Astrocyte (in vitro differentiated cells and primary cell): ENCODE measurements at regions not wholly inside any gene's neighbourhood (a gene's known extent, or its start where the extent isn't known, plus 50 kb on each side); places are given as distances from the start of the nearest gene placed in this dataset.
A peak's percentile ranks its signal among the peaks of the same experiment; 100 is the strongest.

ENCODE experiments used
- DNase-seq: peaks from one replicate; pipeline ENCODE4 v3.0.0-alpha.2; 2010; ENCODE audit warnings: low read depth
- FAIRE-seq: peaks from 2 replicates; lab custom pipeline; 2011; peaks lifted over from hg19 to GRCh38; lab: Jason Lieb, UNC
- H2AFZ ChIP-seq: 2 replicates; pipeline ENCODE4 v1.6.0; 2012; ENCODE audit warnings: low read depth, low read length, inconsistent platforms
- H3K27ac ChIP-seq: 2 replicates; pipeline ENCODE4 v1.5.1; 2011; ENCODE audit warnings: low read depth, low read length, inconsistent platforms
- H3K27me3 ChIP-seq: 2 replicates; pipeline ENCODE4 v1.6.0; 2011; ENCODE audit warnings: low read length, inconsistent platforms; ENCODE audit not compliant: insufficient read depth
- H3K36me3 ChIP-seq: 2 replicates; pipeline ENCODE4 v1.5.1; 2011; ENCODE audit warnings: low read length, inconsistent platforms; ENCODE audit not compliant: insufficient read depth
- H3K4me1 ChIP-seq: 2 replicates; pipeline ENCODE4 v1.5.1; 2011; ENCODE audit warnings: low read length, inconsistent platforms; ENCODE audit not compliant: insufficient read depth
- H3K4me2 ChIP-seq: 2 replicates; pipeline ENCODE4 v1.6.0; 2012; ENCODE audit warnings: low read length, inconsistent platforms
- H3K4me3 ChIP-seq: 2 replicates; pipeline ENCODE4 v1.5.1; 2011; ENCODE audit warnings: low read depth, mild to moderate bottlenecking, low read length, inconsistent platforms; ENCODE audit not compliant: insufficient read depth
- H3K79me2 ChIP-seq: 2 replicates; pipeline ENCODE4 v1.6.0; 2012; ENCODE audit warnings: mild to moderate bottlenecking, low read length, inconsistent platforms; ENCODE audit not compliant: insufficient read depth
- H3K9ac ChIP-seq: 2 replicates; pipeline ENCODE4 v1.6.0; 2012; ENCODE audit warnings: mild to moderate bottlenecking, low read length, inconsistent platforms
- H3K9me3 ChIP-seq: 2 replicates; pipeline ENCODE4 v1.5.1; 2012; ENCODE audit warnings: low read depth, mild to moderate bottlenecking, low read length, inconsistent platforms; ENCODE audit not compliant: insufficient read depth
- H4K20me1 ChIP-seq: 2 replicates; pipeline ENCODE4 v1.6.0; 2012; ENCODE audit warnings: low read length, inconsistent platforms; ENCODE audit not compliant: insufficient read depth
- H3K27ac Mint-ChIP-seq: one replicate; pipeline ENCODE4 v1.8.0; 2021; ENCODE audit warnings: mild to moderate bottlenecking, mixed read lengths; ENCODE audit not compliant: unreplicated experiment
- H3K27me3 Mint-ChIP-seq: one replicate; pipeline ENCODE4 v1.8.0; 2021; ENCODE audit warnings: low read depth, mixed read lengths; ENCODE audit not compliant: unreplicated experiment
- H3K36me3 Mint-ChIP-seq: one replicate; pipeline ENCODE4 v1.8.0; 2021; ENCODE audit warnings: low read depth, mixed read lengths; ENCODE audit not compliant: unreplicated experiment
- H3K4me1 Mint-ChIP-seq: one replicate; pipeline ENCODE4 v1.8.0; 2021; ENCODE audit warnings: low read depth, mixed read lengths; ENCODE audit not compliant: unreplicated experiment
- H3K4me3 Mint-ChIP-seq: one replicate; pipeline ENCODE4 v1.8.0; 2021; ENCODE audit warnings: mild to moderate bottlenecking, moderate library complexity, mixed read lengths; ENCODE audit not compliant: unreplicated experiment
- H3K9me3 Mint-ChIP-seq: one replicate; pipeline ENCODE4 v1.8.0; 2021; ENCODE audit warnings: mild to moderate bottlenecking, mixed read lengths; ENCODE audit not compliant: unreplicated experiment
- EZH2 ChIP-seq: IDR thresholded peaks from 2 replicates; pipeline ENCODE4 v1.6.1; 2012; ENCODE audit warnings: mild to moderate bottlenecking, low read length, inconsistent platforms; ENCODE audit not compliant: insufficient read depth
- TF ChIP-seq, protein P1 (sequence below): IDR thresholded peaks from 2 replicates; pipeline ENCODE4 v1.5.1; 2011; ENCODE audit warnings: low read depth, mild to moderate bottlenecking, inconsistent platforms, low read length, moderate library complexity; ENCODE audit not compliant: insufficient read depth

DNA sequence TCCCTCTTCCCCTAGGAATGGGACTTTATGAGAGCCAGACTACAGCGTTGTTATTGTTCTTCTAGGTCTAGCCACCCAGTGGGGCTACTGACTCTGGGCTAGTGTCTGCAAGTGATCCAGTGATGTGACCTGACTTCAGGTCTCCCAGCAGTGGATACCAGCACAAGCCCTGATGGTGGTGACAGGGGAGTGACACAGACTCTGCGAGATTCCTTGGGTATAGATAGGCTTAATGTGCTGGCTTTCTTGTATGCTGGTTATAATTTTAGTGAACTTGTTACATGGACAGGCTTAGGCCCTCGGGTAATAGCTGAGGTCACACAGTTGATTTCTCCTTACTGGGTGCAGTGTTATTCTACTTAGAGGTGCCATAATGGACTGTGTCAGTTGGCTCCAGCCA lies 106.9 kb downstream of the TBC1D30 start:
- no peak for DNase-seq
- H3K27me3 Mint-ChIP-seq = no peaks in the 10 kb centered on the region
- no peak for FAIRE-seq

DNA sequence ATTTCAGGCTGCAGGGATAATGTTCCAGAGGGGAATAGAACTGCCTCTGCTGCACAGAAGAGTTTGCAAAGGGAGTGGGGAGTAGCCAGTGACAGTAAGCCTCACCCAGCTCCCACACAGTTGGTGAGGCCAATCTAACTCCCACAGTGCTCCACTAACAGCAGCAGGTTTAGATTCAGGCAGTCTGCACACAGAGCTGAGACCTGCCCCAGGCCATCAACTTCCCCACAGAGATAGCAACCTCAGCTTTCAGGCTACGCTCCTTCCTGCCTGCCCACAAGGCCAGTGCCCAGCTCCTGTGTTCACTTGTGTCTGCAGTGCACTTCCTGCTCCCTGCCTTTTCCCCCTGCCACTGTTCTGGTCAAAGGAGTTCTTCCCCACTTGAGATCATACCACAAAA lies 107.5 kb downstream of the TBC1D30 start:
- Mint-ChIP-seq H3K4me3 (no peak overlapping the region), H3K36me3 (no peaks in the 10 kb centered on the region), H3K4me1 (peaks cover 12% of the 10 kb centered on the region), H3K9me3 (peaks cover 9% of the 10 kb centered on the region), H3K27me3 (no peaks in the 10 kb centered on the region), H3K27ac (peak overlapping the region; percentile 1)
- no peak overlapping the region for H3K4me3 ChIP-seq
- peaks cover 4% of the 10 kb centered on the region for H3K27me3 ChIP-seq
- no peaks in the 10 kb centered on the region for H3K9me3 ChIP-seq
- FAIRE-seq = no peak
- H3K27ac ChIP-seq = no peak overlapping the region
- TF ChIP-seq, protein P1, sequence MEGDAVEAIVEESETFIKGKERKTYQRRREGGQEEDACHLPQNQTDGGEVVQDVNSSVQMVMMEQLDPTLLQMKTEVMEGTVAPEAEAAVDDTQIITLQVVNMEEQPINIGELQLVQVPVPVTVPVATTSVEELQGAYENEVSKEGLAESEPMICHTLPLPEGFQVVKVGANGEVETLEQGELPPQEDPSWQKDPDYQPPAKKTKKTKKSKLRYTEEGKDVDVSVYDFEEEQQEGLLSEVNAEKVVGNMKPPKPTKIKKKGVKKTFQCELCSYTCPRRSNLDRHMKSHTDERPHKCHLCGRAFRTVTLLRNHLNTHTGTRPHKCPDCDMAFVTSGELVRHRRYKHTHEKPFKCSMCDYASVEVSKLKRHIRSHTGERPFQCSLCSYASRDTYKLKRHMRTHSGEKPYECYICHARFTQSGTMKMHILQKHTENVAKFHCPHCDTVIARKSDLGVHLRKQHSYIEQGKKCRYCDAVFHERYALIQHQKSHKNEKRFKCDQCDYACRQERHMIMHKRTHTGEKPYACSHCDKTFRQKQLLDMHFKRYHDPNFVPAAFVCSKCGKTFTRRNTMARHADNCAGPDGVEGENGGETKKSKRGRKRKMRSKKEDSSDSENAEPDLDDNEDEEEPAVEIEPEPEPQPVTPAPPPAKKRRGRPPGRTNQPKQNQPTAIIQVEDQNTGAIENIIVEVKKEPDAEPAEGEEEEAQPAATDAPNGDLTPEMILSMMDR = no peak
- TF ChIP-seq EZH2 = no peak
- no peak overlapping the region for H2AFZ ChIP-seq
- H3K4me2 ChIP-seq = no peak overlapping the region
- H4K20me1 ChIP-seq = no peaks in the 10 kb centered on the region
- H3K36me3 ChIP-seq = no peaks in the 10 kb centered on the region
- no peak for DNase-seq
- no peaks in the 10 kb centered on the region for H3K4me1 ChIP-seq
- no peak overlapping the region for H3K9ac ChIP-seq
- H3K79me2 ChIP-seq = no peaks in the 10 kb centered on the region

More for the DNA sequence above, 106.9 kb downstream of the TBC1D30 start:
- Mint-ChIP-seq H3K4me3 (no peak overlapping the region), H3K27ac (no peak overlapping the region), H3K9me3 (peaks cover 9% of the 10 kb centered on the region), H3K36me3 (no peaks in the 10 kb centered on the region), H3K4me1 (peaks cover 12% of the 10 kb centered on the region)
- no peak overlapping the region for H3K27ac ChIP-seq
- no peaks in the 10 kb centered on the region for H4K20me1 ChIP-seq
- peaks cover 4% of the 10 kb centered on the region for H3K27me3 ChIP-seq
- no peak overlapping the region for H2AFZ ChIP-seq
- no peak overlapping the region for H3K4me3 ChIP-seq
- H3K4me2 ChIP-seq = no peak overlapping the region
- TF ChIP-seq, protein P1 = no peak
- TF ChIP-seq EZH2 = no peak
- no peaks in the 10 kb centered on the region for H3K79me2 ChIP-seq
- H3K9me3 ChIP-seq = no peaks in the 10 kb centered on the region
- H3K4me1 ChIP-seq = no peaks in the 10 kb centered on the region
- H3K36me3 ChIP-seq = no peaks in the 10 kb centered on the region
- H3K9ac ChIP-seq = no peak overlapping the region

DNA sequence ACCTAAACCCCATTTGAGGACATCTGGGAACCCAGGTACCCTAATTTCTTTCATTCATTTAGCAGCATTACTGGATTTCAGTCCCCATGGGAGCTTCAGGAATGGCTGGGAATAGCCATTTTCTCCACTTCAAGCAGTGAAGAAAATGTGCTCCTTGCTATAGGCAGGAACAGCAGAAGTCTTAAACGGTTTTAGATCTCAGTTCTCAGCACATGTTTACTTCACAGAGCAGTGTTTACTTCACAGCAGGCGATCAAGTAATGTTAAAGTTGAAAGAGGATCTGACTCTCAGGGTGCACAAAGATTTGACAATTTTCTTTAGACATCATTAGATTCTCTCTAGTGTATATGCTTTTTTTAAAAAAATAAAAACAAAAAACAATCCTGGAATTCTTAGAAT lies 109.3 kb downstream of the TBC1D30 start:
- Histone ChIP-seq H4K20me1 (no peaks in the 10 kb centered on the region), H3K4me3 (no peak overlapping the region), H3K9me3 (no peaks in the 10 kb centered on the region), H3K27ac (no peak overlapping the region), H3K4me2 (no peak overlapping the region), H3K4me1 (no peaks in the 10 kb centered on the region), H2AFZ (no peak overlapping the region), H3K9ac (no peak overlapping the region), H3K36me3 (no peaks in the 10 kb centered on the region), H3K27me3 (peaks cover 4% of the 10 kb centered on the region), H3K79me2 (no peaks in the 10 kb centered on the region)
- H3K4me1 Mint-ChIP-seq = peaks cover 17% of the 10 kb centered on the region
- H3K4me3 Mint-ChIP-seq = no peak overlapping the region
- no peaks in the 10 kb centered on the region for H3K27me3 Mint-ChIP-seq
- TF ChIP-seq EZH2 = no peak
- TF ChIP-seq, protein P1 = no peak
- DNase-seq (no peak), FAIRE-seq (no peak)
- H3K27ac Mint-ChIP-seq = no peak overlapping the region
- H3K9me3 Mint-ChIP-seq = peaks cover 9% of the 10 kb centered on the region
- no peaks in the 10 kb centered on the region for H3K36me3 Mint-ChIP-seq
